GM12801 (cell line): ENCODE measurements at regions not wholly inside any gene's neighbourhood (a gene's known extent, or its start where the extent isn't known, plus 50 kb on each side); places are given as distances from the start of the nearest gene placed in this dataset.

Source experiments
- CTCF ChIP-seq: IDR thresholded peaks from one replicate; pipeline ENCODE4 v1.5.1; 2011; ENCODE audit warnings: control low read depth; ENCODE audit not compliant: insufficient read length; ENCODE audit errors: extremely low read depth

- TF ChIP-seq CTCF, result no peak
Observed at GRCh38 chr6:137660296-137660731, 166.1 kb upstream of the OLIG3 start.

DNA sequence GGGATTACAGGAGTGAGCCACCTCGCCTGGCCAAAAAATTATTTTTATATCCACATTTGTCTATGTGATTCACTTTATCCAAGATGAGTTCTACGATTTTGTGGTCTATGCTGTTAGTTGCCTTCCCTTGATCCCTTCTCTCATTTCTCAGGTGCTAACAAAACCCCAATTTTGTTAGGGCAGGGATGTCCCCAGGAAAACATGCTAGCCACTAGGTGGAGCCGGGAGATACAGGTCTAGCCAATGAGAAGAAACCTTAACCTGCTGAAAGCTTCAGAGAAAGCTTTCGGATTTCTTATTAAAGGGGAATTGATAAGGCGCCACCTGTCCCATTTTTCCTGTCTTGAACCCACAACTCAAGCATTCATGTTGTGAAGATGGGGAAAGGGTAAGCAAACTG is 167.4 kb upstream of the OLIG3 start:
- no peak for TF ChIP-seq CTCF

DNA sequence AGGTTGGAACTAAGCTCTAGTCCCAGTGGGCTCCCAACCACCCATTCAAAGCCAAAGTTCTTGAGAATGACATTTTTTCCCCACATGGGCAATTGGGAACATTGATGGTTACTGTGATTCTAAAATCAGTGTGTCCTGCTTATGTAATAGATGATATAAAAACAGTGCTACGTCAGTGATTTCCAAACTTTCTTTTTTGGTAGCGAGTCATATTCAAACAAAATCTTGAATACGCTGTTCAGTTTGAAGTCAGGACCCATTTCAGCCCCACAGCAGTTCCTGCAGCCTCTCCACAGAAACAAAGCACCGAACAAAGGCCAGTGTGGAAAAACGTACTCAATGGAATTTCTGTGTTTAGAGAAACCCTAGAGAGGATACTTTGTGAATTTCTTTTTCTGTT is 170.0 kb upstream of the OLIG3 start:
- TF ChIP-seq CTCF, result no peak

- TF ChIP-seq CTCF, result no peak
Observed at GRCh38 chr6:137665342-137665934, 171.2 kb upstream of the OLIG3 start.

DNA sequence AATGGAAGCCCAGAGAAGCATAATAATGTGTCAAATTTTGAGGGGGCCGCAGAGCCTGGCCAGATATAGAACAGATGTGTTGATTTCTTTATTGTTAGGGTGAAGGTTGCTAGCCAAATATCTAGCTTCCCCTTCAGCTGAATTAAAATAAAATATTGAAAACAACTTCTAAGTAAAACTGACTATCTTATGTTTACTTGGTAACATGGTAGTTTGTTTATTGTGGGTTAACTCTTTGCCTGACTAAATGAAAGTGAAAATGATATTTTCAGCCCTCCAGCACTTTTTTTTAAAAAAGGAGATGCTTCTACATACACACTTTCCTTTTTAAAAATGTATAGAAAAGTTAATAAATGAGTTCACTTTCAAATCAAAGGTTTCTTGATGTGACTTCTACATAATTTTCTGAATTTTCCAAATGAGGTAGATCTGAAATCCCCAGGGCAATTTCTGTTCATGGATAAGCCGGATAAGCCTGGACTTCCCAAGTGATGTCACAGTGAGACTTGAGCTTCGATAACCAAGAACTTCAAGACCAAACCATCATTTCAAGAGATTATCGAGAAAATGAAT is 172.1 kb upstream of the OLIG3 start:
- TF ChIP-seq CTCF, result no peak

DNA sequence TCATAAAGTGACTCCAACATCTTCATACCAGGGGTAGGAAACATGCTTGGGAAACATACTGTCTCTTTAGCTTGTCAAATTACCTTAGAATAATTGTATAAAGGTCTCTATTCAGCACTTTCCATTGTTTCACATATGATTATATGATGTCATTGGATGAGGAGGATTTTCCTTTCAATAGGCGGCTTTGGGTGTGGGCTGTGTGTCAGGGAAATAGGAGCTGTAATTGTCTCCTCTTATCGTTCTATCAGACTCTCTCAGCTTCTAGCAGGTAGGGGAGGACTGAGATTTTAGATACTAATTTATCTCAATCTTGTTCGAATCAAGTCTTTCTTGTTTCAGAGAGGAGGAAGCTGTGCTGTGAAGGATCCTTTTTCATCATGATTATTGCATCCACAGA is 179.4 kb upstream of the OLIG3 start:
- no peak for TF ChIP-seq CTCF

GRCh38 chr6:137676888-137677287 is 182.7 kb upstream of the OLIG3 start:
- no peak for TF ChIP-seq CTCF

GRCh38 chr6:137677709-137678108 is 183.5 kb upstream of the OLIG3 start:
- no peak for TF ChIP-seq CTCF
